ENCODE measurements at regions not wholly inside any gene's neighbourhood (a gene's known extent, or its start where the extent isn't known, plus 50 kb on each side); places are given as distances from the start of the nearest gene placed in this dataset.

- no peak for TF ChIP-seq CTCF (IDR thresholded peaks at IDR 0.05)
- no peak for TF ChIP-seq POLR2A (IDR thresholded peaks at IDR 0.05)
- no peak for TF ChIP-seq POLR2AphosphoS5 (IDR thresholded peaks at IDR 0.05; ENCODE audit: insufficient read depth in 1 of 2, low read depth in 1 of 2)
Observed at GRCh38 chr7:46424934-46425333, 503.9 kb upstream of the IGFBP3 start.
